ENCODE measurements at regions not wholly inside any gene's neighbourhood (a gene's known extent, or its start where the extent isn't known, plus 50 kb on each side); places are given as distances from the start of the nearest gene placed in this dataset.

- no peak for DNase-seq (ENCODE audit: low spot score)
Measured at GRCh38 chr20:24815931-24816330, 133.1 kb upstream of the CST7 start.

GRCh38 chr20:24816431-24816830, 132.6 kb upstream of the CST7 start:
- DNase-seq (ENCODE audit: low spot score) = no peak

GRCh38 chr20:24816907-24817306, 132.2 kb upstream of the CST7 start:
- no peak for DNase-seq (ENCODE audit: low spot score)

GRCh38 chr20:24817351-24817750, 131.7 kb upstream of the CST7 start:
- DNase-seq (ENCODE audit: low spot score) = no peak

GRCh38 chr20:24818056-24818455, 131.0 kb upstream of the CST7 start:
- no peak for DNase-seq (ENCODE audit: low spot score)

- no peak for DNase-seq (ENCODE audit: low spot score)
Measured at GRCh38 chr20:24819331-24819965, 129.6 kb upstream of the CST7 start.

GRCh38 chr20:24820345-24820744, 128.7 kb upstream of the CST7 start:
- no peak for DNase-seq (ENCODE audit: low spot score)

- no peak for DNase-seq (ENCODE audit: low spot score)
Measured at GRCh38 chr20:24821391-24821790, 127.7 kb upstream of the CST7 start.

- no peak for DNase-seq (ENCODE audit: low spot score)
Measured at GRCh38 chr20:24823176-24823784, 125.8 kb upstream of the CST7 start.

- no peak for DNase-seq (ENCODE audit: low spot score)
Measured at GRCh38 chr20:24823989-24824693, 124.9 kb upstream of the CST7 start.

- DNase-seq (ENCODE audit: low spot score) = no peak
Measured at GRCh38 chr20:24825591-24825990, 123.5 kb upstream of the CST7 start.

GRCh38 chr20:24827603-24828295, 121.3 kb upstream of the CST7 start:
- DNase-seq (ENCODE audit: low spot score) = no peak

GRCh38 chr20:24828992-24829648, 119.9 kb upstream of the CST7 start:
- DNase-seq (ENCODE audit: low spot score) = no peak

- DNase-seq (ENCODE audit: low spot score) = no peak
Measured at GRCh38 chr20:24829649-24830370, 119.3 kb upstream of the CST7 start.

- no peak for DNase-seq (ENCODE audit: low spot score)
Measured at GRCh38 chr20:24830649-24831048, 118.4 kb upstream of the CST7 start.

- DNase-seq (ENCODE audit: low spot score) = no peak
Measured at GRCh38 chr20:24831232-24831631, 117.8 kb upstream of the CST7 start.

GRCh38 chr20:24832518-24832917, 116.6 kb upstream of the CST7 start:
- DNase-seq (ENCODE audit: low spot score) = no peak

- no peak for DNase-seq (ENCODE audit: low spot score)
Measured at GRCh38 chr20:24833592-24833991, 115.5 kb upstream of the CST7 start.

- no peak for DNase-seq (ENCODE audit: low spot score)
Measured at GRCh38 chr20:24834310-24834709, 114.8 kb upstream of the CST7 start.

GRCh38 chr20:24835195-24835594, 113.9 kb upstream of the CST7 start:
- no peak for DNase-seq (ENCODE audit: low spot score)

- DNase-seq (ENCODE audit: low spot score) = no peak
Measured at GRCh38 chr20:24836041-24836533, 113.0 kb upstream of the CST7 start.

Data from ureter (tissue), 1 donor.